Fibroblast of lung (primary cell): ENCODE measurements at regions not wholly inside any gene's neighbourhood (a gene's known extent, or its start where the extent isn't known, plus 50 kb on each side); places are given as distances from the start of the nearest gene placed in this dataset.

Experiments
- EZH2 ChIP-seq: IDR thresholded peaks from 2 replicates; pipeline ENCODE4 v1.5.1; 2012; ENCODE audit warnings: low read length, control low read depth, mild to moderate bottlenecking; ENCODE audit errors: missing control alignments
- TF ChIP-seq, protein P1 (sequence below), 2 donors: IDR thresholded peaks in 1 of 2; conservative IDR thresholded peaks in 1 of 2; 1 replicate in 1 of 2; 2 replicates in 1 of 2; pipeline ENCODE4 v1.5.1; 2011 to 2012; ENCODE audit warnings: low read length in 2 of 2, control low read depth in 1 of 2, inconsistent platforms in 1 of 2, low read depth in 1 of 2, mild to moderate bottlenecking in 1 of 2

DNA sequence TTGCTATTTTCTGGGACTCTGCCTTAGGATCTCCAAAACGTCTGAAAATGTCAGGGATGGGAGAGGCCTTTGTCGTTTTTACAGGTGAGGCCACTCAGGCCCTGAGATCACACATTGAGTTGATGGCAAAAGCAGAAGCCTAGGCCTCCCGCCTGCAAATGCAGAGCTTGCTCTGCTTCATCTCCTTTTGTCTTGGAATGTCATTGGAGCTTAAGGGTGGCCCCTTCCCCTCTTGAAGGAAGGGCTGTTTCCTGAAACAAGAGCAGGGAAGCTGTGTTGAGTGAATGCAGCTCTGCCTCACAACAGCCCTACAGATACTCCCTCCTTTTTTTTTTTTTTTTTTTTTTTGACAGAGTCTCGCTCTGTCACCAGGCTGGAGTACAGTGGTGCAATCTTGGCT, 123.5 kb downstream of the GLI2 start:
- TF ChIP-seq, protein P1, sequence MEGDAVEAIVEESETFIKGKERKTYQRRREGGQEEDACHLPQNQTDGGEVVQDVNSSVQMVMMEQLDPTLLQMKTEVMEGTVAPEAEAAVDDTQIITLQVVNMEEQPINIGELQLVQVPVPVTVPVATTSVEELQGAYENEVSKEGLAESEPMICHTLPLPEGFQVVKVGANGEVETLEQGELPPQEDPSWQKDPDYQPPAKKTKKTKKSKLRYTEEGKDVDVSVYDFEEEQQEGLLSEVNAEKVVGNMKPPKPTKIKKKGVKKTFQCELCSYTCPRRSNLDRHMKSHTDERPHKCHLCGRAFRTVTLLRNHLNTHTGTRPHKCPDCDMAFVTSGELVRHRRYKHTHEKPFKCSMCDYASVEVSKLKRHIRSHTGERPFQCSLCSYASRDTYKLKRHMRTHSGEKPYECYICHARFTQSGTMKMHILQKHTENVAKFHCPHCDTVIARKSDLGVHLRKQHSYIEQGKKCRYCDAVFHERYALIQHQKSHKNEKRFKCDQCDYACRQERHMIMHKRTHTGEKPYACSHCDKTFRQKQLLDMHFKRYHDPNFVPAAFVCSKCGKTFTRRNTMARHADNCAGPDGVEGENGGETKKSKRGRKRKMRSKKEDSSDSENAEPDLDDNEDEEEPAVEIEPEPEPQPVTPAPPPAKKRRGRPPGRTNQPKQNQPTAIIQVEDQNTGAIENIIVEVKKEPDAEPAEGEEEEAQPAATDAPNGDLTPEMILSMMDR (conservative IDR thresholded peaks at IDR 0.05 in 1 of 2, IDR thresholded peaks at IDR 0.05 in 1 of 2; ENCODE audit: low read depth in 1 of 2, low read length in 2 of 2): no peak
- TF ChIP-seq EZH2: no peak
